Neuronal stem cell (in vitro differentiated cells): ENCODE measurements at regions not wholly inside any gene's neighbourhood (a gene's known extent, or its start where the extent isn't known, plus 50 kb on each side); places are given as distances from the start of the nearest gene placed in this dataset.

Experiments used
- DNase-seq: peaks from one replicate; pipeline ENCODE4 v3.0.0-alpha.2; 2013; ENCODE audit warnings: low spot score
- H2AFZ ChIP-seq: one replicate; pipeline ENCODE4 v1.6.1; 2013; ENCODE audit warnings: mild to moderate bottlenecking, low read length, inconsistent platforms
- H2AK5ac ChIP-seq: 2 replicates; pipeline ENCODE4 v1.6.1; 2013; ENCODE audit warnings: low read depth, mild to moderate bottlenecking, inconsistent platforms, low read length, moderate library complexity, mixed read lengths
- H2BK120ac ChIP-seq: 2 replicates; pipeline ENCODE4 v1.6.1; 2013; ENCODE audit warnings: low read depth, mild to moderate bottlenecking, inconsistent platforms, low read length, moderate library complexity, mixed read lengths
- H2BK12ac ChIP-seq: one replicate; pipeline ENCODE4 v1.6.1; 2013; ENCODE audit warnings: low read length, inconsistent platforms
- H2BK15ac ChIP-seq: 2 replicates; pipeline ENCODE4 v1.6.1; 2013; ENCODE audit warnings: mild to moderate bottlenecking, low read length, inconsistent platforms, mixed read lengths
- H2BK5ac ChIP-seq: one replicate; pipeline ENCODE4 v1.6.1; 2013; ENCODE audit warnings: inconsistent platforms, mild to moderate bottlenecking, low read length, moderate library complexity
- H3K14ac ChIP-seq: one replicate; pipeline ENCODE4 v1.6.1; 2013; ENCODE audit warnings: low read length, inconsistent platforms
- H3K18ac ChIP-seq: 2 replicates; pipeline ENCODE4 v1.6.1; 2013; ENCODE audit warnings: low read length, inconsistent platforms
- H3K23ac ChIP-seq: 2 replicates; pipeline ENCODE4 v1.6.1; 2013; ENCODE audit warnings: low read depth, mild to moderate bottlenecking, mixed read lengths, low read length, inconsistent platforms; ENCODE audit not compliant: poor library complexity
- H3K27ac ChIP-seq: replicated peaks from 3 replicates; pipeline ENCODE4 v1.5.1; 2013; ENCODE audit warnings: low read length, inconsistent platforms
- H3K27me3 ChIP-seq, 3 experiments: 2 replicates each; pipeline ENCODE4 v1.6.1; 2013; ENCODE audit warnings: low read length in 3 of 3, mild to moderate bottlenecking in 2 of 3, inconsistent platforms in 1 of 3, low read depth in 1 of 3, mixed read lengths in 1 of 3, moderate library complexity in 1 of 3; ENCODE audit not compliant: control insufficient read depth in 3 of 3, insufficient read depth in 3 of 3
- H3K36me3 ChIP-seq, 2 donors: replicated peaks in 1 of 2; 2 replicates each; pipeline ENCODE4 v1.6.1; 2013; ENCODE audit warnings: low read length in 2 of 2; ENCODE audit not compliant: control insufficient read depth in 2 of 2, insufficient read depth in 2 of 2
- H3K4ac ChIP-seq: 2 replicates; pipeline ENCODE4 v1.6.1; 2013; ENCODE audit warnings: inconsistent platforms, mild to moderate bottlenecking, low read length, moderate library complexity
- H3K4me1 ChIP-seq, 2 donors: 1 replicate in 1 of 2; 2 replicates in 1 of 2; pipeline ENCODE4 v1.6.1; 2013; ENCODE audit warnings: low read length in 2 of 2, low read depth in 1 of 2; ENCODE audit not compliant: control insufficient read depth in 2 of 2, insufficient read depth in 1 of 2
- H3K4me2 ChIP-seq: one replicate; pipeline ENCODE4 v1.6.1; 2013; ENCODE audit warnings: mild to moderate bottlenecking, low read length, inconsistent platforms; ENCODE audit not compliant: insufficient read depth, poor library complexity, severe bottlenecking
- H3K4me3 ChIP-seq, 2 donors: 2 replicates each; pipeline ENCODE4 v1.5.1; 2013; ENCODE audit warnings: low read length in 2 of 2, mild to moderate bottlenecking in 2 of 2, inconsistent platforms in 1 of 2, moderate library complexity in 1 of 2
- H3K79me1 ChIP-seq: one replicate; pipeline ENCODE4 v1.6.1; 2013; ENCODE audit warnings: low read depth, mild to moderate bottlenecking, inconsistent platforms, low read length, moderate library complexity
- H3K9ac ChIP-seq: one replicate; pipeline ENCODE4 v1.6.1; 2013; ENCODE audit warnings: mild to moderate bottlenecking, low read depth, low read length, inconsistent platforms; ENCODE audit not compliant: poor library complexity
- H3K9me3 ChIP-seq, 2 donors: replicated peaks in 1 of 2; 2 replicates each; pipeline versions ENCODE3 to v1.6.1; 2013; ENCODE audit warnings: low read length in 2 of 2, mild to moderate bottlenecking in 2 of 2, inconsistent platforms in 1 of 2, low read depth in 1 of 2, mixed read lengths in 1 of 2, moderate library complexity in 1 of 2; ENCODE audit not compliant: control insufficient read depth in 2 of 2, insufficient read depth in 1 of 2
- H4K8ac ChIP-seq: one replicate; pipeline ENCODE4 v1.6.1; 2013; ENCODE audit warnings: low read depth, mild to moderate bottlenecking, inconsistent platforms, low read length, moderate library complexity
- H4K91ac ChIP-seq: one replicate; pipeline ENCODE4 v1.6.1; 2013; ENCODE audit warnings: low read length, low read depth, mild to moderate bottlenecking, inconsistent platforms; ENCODE audit not compliant: poor library complexity
- WGBS, 2 donors: extraction: QIAGEN DNeasy Blood & Tissue Kit; methylation state at CpG; one replicate each; pipeline ENCODE4 v1.1.7; 2013; ENCODE audit warnings: missing lambda C conversion rate in 2 of 2, mixed read lengths in 1 of 2; ENCODE audit not compliant: insufficient read length in 2 of 2, insufficient replicate concordance in 1 of 2; ENCODE audit errors: extremely low coverage in 2 of 2; 5-methylcytosine and 5-hydroxymethylcytosine counted together

GRCh38 chr2:185374878-185375277 lies 363.7 kb upstream of the FSIP2 start:
- Histone ChIP-seq H3K9ac (no peak overlapping the region), H4K91ac (no peak overlapping the region), H3K14ac (no peak overlapping the region), H3K23ac (no peak overlapping the region), H2AFZ (no peak overlapping the region), H4K8ac (no peak overlapping the region), H3K27ac (no peak overlapping the region), H3K4me3 (no peak overlapping the region), H3K79me1 (no peaks in the 10 kb centered on the region), H2BK5ac (no peak overlapping the region), H2BK120ac (no peak overlapping the region), H3K18ac (no peak overlapping the region), H2BK12ac (no peak overlapping the region), H3K4me2 (no peak overlapping the region), H3K4me1 (no peaks in the 10 kb centered on the region), H3K9me3 (peaks cover 0 to 2% of the 10 kb centered on the region in 2 donors), H3K4ac (no peak overlapping the region), H2AK5ac (no peak overlapping the region), H2BK15ac (no peak overlapping the region), H3K36me3 (no peaks in the 10 kb centered on the region), H3K27me3 (no peaks in the 10 kb centered on the region)
- no CpG with 5 or more reads among the region's 2 CpGs for WGBS, 2 donors
- no peak for DNase-seq

GRCh38 chr2:185375731-185376130 lies 362.9 kb upstream of the FSIP2 start:
- Histone ChIP-seq H3K18ac (no peak overlapping the region), H3K4me1 (no peaks in the 10 kb centered on the region), H2BK12ac (no peak overlapping the region), H4K91ac (no peak overlapping the region), H3K9ac (no peak overlapping the region), H3K79me1 (no peaks in the 10 kb centered on the region), H3K36me3 (no peaks in the 10 kb centered on the region), H4K8ac (no peak overlapping the region), H3K23ac (no peak overlapping the region), H2BK15ac (no peak overlapping the region), H2AFZ (no peak overlapping the region), H2AK5ac (no peak overlapping the region), H3K14ac (no peak overlapping the region), H3K4me2 (no peak overlapping the region), H3K4me3 (no peak overlapping the region), H3K9me3 (peaks cover 0 to 2% of the 10 kb centered on the region in 2 donors), H3K4ac (no peak overlapping the region), H3K27ac (no peak overlapping the region), H2BK120ac (no peak overlapping the region), H2BK5ac (no peak overlapping the region), H3K27me3 (no peaks in the 10 kb centered on the region)
- WGBS, 2 donors, result no CpG with 5 or more reads among the region's 3 CpGs
- DNase-seq, result no peak

- Histone ChIP-seq H4K91ac (no peak overlapping the region), H3K79me1 (no peaks in the 10 kb centered on the region), H3K36me3 (no peaks in the 10 kb centered on the region), H2AFZ (no peak overlapping the region), H3K9ac (no peak overlapping the region), H3K18ac (no peak overlapping the region), H4K8ac (no peak overlapping the region), H3K14ac (no peak overlapping the region), H3K27ac (no peak overlapping the region), H3K23ac (no peak overlapping the region), H2BK12ac (no peak overlapping the region), H3K27me3 (no peaks in the 10 kb centered on the region), H3K4me3 (no peak overlapping the region), H2BK5ac (no peak overlapping the region), H2BK120ac (no peak overlapping the region), H2AK5ac (no peak overlapping the region), H2BK15ac (no peak overlapping the region), H3K4me2 (no peak overlapping the region), H3K9me3 (no peaks in the 10 kb centered on the region), H3K4me1 (no peaks in the 10 kb centered on the region), H3K4ac (no peak overlapping the region)
- DNase-seq, result no peak
- WGBS, 2 donors, result no CpG with 5 or more reads among the region's 1 CpG
Observed at GRCh38 chr2:185381631-185382030, 357.0 kb upstream of the FSIP2 start.

- Histone ChIP-seq H3K79me1 (no peaks in the 10 kb centered on the region), H3K4ac (no peak overlapping the region), H2AFZ (no peak overlapping the region), H3K14ac (no peak overlapping the region), H3K18ac (no peak overlapping the region), H4K91ac (no peak overlapping the region), H3K9me3 (no peaks in the 10 kb centered on the region), H2BK120ac (no peak overlapping the region), H2BK15ac (no peak overlapping the region), H2AK5ac (no peak overlapping the region), H4K8ac (no peak overlapping the region), H3K4me2 (no peak overlapping the region), H3K27me3 (no peaks in the 10 kb centered on the region), H3K27ac (no peak overlapping the region), H2BK12ac (no peak overlapping the region), H3K36me3 (no peaks in the 10 kb centered on the region), H3K4me3 (no peak overlapping the region), H3K23ac (no peak overlapping the region), H3K4me1 (no peaks in the 10 kb centered on the region), H2BK5ac (no peak overlapping the region), H3K9ac (no peak overlapping the region)
- no CpG with 5 or more reads among the region's 2 CpGs for WGBS, 2 donors
- no peak for DNase-seq
Observed at GRCh38 chr2:185384822-185385560, 353.6 kb upstream of the FSIP2 start.
